ENCODE measurements at regions not wholly inside any gene's neighbourhood (a gene's known extent, or its start where the extent isn't known, plus 50 kb on each side); places are given as distances from the start of the nearest gene placed in this dataset.
A peak's percentile ranks its signal among the peaks of the same experiment; 100 is the strongest.

- peak in 2 of 4 experiments; percentile 22 to 44 for DNase-seq
These were observed 611.4 kb upstream of the HS6ST1 start for GRCh38 chr2:128930101-128930500.

GRCh38 chr2:128940378-128940777 is 621.7 kb upstream of the HS6ST1 start:
- DNase-seq = no peak

DNA sequence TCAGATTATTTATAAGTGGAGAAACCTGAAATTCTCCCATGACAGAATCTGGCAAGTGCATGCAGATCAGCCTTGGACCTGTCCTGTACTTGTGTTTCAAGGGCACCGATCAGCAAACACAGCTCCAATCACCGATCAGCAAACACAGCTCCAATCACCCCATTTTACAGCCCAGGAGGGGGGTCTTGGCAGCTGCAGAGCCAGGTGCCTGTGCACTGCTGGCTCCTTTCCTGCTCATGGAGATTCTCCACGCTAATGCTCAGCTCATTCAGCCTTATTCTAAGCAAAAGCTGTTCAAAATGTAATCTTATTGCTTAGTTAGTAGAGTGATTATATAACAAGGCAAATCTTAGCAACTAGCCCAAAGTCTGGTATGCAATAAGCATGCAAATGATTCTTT is 623.1 kb upstream of the HS6ST1 start:
- DNase-seq = no peak

- no peak for DNase-seq
These were observed 630.7 kb upstream of the HS6ST1 start for GRCh38 chr2:128949360-128949759.

- DNase-seq = no peak
These were observed 632.1 kb upstream of the HS6ST1 start for GRCh38 chr2:128950758-128951157.

DNA sequence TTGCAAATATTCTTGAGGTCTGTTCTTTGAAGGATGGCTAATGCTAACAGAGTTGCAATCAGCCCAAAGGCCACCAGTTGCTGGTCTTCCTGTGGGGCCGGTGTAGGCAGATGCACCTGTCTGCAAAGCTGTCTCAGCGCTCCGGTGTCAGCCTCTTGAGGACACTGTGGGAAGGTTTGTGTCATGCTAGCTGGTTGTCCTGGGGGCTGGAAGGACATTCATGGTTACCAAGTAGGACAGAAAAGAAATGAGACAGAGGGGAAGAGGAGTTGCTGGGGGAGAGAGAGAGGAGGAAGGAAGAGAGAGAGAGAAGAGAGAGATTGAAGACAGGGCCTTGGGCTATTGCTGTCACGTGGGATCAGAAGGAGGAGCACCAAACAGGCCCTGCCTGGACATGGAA is 639.6 kb upstream of the HS6ST1 start:
- DNase-seq = no peak

DNA sequence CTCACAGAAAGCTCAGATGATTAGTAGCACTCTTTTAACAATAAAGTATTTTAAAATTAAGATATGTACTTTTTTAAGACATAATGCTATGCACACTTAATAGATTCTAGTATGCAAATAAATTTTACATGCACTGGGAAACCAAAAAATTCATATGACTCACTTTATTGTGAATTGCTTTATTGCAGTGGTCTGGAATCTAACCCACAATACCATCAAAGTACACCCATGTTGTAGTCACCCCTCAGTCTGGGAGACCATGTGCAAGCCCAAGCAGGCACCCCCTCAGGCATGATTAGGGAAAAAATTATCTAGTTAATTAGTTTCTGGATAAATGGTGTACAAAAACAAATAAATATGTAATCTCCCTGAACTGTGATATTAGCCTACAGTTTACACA is 649.0 kb upstream of the HS6ST1 start:
- no peak for DNase-seq

DNA sequence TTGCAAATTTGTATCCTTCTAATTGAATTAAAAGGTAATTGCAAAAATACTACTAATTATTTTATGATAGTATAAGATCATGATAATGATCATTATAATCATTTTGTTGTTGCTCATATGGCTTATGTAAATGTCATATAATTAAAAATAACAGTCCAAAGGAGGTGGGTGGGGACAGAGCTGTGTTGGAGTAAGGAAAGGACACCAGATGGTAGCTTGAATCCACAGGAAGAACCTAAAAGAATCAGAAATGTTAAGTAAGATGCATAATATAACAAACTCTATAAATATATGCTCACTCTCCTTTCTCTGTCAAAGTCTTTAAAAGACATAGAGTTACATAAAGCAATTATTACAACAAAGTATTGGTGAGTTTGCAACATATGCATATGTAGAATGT is 650.7 kb upstream of the HS6ST1 start:
- no peak for DNase-seq

DNA sequence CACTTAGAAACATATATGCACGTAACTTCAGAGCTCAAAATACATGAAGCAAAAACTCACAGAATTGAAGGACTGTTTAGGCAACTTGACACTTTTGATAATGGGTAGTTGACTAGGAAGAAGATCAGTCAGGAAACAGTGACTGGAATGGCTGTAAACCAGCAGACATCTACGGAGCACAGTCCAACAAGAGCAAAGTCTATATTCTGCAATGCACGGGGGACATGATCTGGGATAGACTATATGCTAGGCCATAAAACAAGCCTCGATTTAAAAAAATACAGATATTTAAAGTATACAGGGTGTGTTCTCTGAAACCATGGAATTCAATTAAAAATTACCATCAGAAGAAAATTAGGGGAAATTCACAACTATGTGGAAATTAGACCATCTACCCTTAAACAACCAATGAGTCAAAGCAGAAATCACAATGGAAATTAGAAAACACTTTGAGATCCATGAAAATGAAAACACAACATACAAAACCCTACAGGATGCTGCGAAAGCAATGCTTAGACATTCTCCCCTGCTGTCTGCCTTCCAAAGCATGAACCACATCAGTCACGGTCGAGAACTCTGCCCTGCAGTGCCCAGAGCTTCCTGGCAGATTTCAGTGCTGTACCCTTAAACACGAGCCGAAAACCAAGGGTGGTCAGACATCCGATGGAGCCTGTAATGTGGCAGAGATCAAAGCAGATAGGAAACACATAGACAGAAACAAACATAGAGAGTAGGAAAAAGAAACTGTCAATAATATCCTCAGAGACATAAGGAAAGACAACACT is 651.9 kb upstream of the HS6ST1 start:
- no peak for DNase-seq

- DNase-seq = no peak
These were observed 654.9 kb upstream of the HS6ST1 start for GRCh38 chr2:128973566-128973965.

GRCh38 chr2:128978212-128978611 is 659.5 kb upstream of the HS6ST1 start:
- DNase-seq = no peak

- no peak for DNase-seq
These were observed 660.5 kb upstream of the HS6ST1 start for GRCh38 chr2:128979182-128979581.

DNA sequence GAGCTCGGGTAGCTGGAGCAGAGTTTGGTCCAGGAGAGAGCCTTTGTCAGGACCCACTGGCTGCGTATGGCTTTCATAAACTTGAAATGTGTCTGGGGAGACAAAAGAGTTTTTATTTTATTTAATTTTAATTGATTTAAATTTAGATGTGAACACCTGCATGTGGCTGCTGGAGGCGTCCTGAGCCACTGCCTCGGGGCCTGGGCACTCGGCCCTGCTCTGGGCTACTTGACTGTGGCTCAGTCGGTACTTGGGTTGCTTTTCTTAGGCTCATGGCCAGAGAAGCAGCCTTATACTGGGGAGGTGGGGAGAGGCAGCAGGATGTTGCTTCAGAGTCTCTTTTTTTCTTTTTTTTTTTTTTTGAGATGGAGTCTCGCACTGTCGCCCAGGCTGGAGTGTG is 661.8 kb upstream of the HS6ST1 start:
- DNase-seq = no peak

DNA sequence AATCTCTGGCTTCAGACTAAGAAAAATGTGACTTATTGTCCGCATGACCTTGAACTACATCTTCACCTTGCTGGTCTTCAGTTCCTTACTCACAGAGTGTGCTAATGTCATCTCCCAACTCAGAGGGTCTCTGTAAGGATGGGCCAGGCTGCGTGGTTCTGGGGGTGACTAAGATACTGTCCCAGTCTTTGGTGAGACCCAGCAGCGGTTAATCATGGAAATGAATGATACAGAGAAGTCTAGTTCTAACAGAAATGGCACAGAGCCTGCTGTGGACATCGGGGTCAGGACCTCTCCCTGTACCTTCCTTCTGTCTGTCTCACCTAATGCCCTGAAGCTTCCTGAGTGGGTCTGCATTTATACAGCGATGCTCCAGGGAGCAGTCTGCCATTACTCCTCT is 662.7 kb upstream of the HS6ST1 start:
- DNase-seq = no peak

GRCh38 chr2:128982001-128982400 is 663.3 kb upstream of the HS6ST1 start:
- DNase-seq = no peak

DNA sequence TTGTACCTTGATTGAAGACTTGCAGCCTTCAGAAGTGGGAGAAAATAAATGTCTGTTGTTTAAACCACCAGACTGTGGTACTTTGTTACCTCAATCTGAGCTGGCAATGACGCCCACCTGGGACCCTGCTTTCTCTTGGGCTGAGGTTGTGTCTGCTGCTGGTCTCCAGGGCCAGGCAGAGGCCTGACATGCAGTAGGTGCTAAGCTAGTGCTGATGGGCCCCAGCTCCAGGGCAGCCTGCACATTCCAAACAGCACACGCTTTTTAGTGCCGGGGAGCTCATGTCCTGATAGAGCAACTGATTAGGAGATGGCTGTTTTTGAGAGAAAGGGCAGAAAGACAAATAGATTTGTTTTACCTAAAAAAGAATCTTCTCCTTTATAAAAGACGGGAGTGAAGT is 664.0 kb upstream of the HS6ST1 start:
- DNase-seq = no peak

DNA sequence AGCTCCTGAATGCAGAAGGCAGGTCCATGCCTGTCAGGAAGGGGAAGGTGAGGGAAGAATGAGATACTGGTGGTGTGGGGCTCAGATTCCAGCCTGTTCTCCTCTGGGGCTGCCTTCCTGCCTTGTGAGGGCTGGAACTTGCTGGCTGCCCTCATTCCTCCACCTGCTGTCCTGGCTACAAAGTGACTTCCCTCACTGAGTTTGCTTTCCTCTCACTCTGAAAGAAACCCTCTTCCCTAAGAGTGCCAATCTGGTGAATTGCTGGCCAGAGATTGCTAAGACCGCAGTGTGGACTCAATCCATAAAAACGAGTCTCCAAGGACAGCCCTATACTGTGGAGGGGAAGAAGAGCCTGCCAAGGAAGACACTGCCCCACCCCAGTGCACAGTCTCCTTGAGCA is 664.4 kb upstream of the HS6ST1 start:
- no peak for DNase-seq

GRCh38 chr2:128984081-128984480 is 665.4 kb upstream of the HS6ST1 start:
- DNase-seq = no peak

DNA sequence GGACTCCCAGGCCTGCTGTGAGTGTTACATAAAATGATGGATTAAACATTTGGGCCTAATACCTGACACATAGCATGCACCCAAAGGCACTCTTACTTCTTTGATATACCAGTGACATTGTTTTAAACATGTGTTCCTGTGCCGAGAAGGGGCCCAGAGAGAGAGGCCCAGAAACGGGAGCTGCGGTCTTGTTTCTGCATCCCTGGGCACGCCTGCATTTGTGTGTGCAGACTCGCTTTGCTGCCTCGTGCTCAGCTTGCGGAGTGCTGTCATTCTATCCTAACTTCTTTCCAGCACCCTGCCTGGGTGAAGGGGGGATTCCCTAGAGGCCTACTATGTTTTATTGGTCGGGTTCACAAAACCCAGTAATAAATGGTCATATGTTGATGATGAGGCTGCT is 666.2 kb upstream of the HS6ST1 start:
- no peak for DNase-seq

DNA sequence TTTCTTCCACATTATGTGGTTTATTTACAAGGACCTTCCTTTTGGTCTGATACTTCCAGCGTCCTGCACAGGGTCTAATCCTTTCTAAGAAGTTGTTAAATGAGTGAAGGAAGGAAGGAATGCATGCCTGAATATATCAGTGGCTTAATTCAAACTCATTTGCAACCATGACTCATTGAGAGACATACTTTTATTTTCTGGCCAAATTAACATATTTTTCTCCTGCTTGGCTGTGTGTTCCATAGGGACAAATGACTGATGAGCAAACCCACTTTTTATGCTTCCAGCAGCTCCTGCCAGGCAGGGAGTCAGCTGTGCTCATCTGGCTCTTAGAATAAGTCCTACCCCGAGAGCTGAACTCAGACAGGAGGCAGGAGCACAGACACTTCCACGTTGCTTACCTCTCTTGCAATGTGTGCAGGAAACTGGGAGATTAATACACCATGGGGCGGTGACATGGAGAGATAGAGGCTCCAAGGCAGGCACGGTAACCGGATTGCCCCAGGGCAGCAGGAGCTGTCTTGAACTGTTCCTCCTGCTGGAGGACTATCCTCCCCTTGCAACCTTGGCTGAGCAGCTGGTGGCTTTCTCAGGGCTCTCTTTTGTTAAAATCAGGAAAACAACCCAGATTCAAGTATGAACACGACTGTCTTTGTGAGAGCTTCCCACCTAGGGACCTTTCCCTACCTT is 667.5 kb upstream of the HS6ST1 start:
- no peak for DNase-seq

GRCh38 chr2:128986867-128987268 is 668.2 kb upstream of the HS6ST1 start:
- no peak for DNase-seq

DNA sequence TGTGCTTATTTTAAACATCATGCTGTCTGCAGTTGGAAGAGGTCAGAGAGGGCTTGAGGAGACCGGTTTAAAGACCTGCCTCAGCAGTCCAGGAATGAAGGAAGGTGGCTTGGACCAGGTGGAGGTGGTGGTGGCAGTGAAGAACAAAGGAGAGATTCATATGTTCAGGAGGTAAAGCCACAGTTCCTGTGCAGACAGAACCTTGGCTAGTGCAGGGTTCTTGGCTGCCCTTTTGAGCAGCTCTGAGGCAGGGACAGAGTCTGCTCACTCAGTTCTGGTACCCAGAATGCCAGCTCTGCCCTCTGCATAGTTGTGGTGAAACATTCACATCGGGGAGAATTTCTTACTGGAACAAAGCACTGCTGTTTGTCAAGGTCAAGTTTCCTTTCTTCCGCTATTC is 669.7 kb upstream of the HS6ST1 start:
- DNase-seq = no peak

GRCh38 chr2:128988967-128989366 is 670.3 kb upstream of the HS6ST1 start:
- no peak for DNase-seq

DNA sequence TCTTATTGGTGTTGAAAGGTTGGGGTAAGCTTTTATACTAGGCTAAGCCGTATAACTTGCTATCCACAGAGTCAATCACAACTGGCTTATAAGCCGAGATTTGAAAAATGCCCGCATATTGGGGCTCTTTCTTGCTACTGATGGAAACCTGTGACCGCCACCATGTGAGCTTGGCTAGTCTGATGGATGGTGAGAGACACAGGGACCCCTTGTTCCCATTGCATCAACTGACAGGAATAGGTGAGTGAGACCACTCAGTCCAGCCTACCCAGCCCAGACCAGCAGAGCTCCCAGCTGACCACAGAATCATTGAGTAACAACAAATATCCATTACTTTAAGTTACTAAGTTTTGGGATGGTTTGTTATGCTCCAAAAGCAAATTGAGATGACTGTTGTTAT is 676.4 kb upstream of the HS6ST1 start:
- DNase-seq = no peak

GRCh38 chr2:128996078-128996477 is 677.4 kb upstream of the HS6ST1 start:
- no peak for DNase-seq
